B cell (primary cell): ENCODE measurements at regions not wholly inside any gene's neighbourhood (a gene's known extent, or its start where the extent isn't known, plus 50 kb on each side); places are given as distances from the start of the nearest gene placed in this dataset.

ENCODE experiments used
- EZH2 ChIP-seq: IDR thresholded peaks from 2 replicates; pipeline ENCODE4 v1.6.1; 2012; ENCODE audit warnings: borderline replicate concordance, low read depth, mild to moderate bottlenecking, moderate library complexity, low read length; ENCODE audit not compliant: insufficient read depth, poor library complexity, severe bottlenecking
- TF ChIP-seq, protein P1 (sequence below): fragments of 200-600 bp; IDR thresholded peaks from one replicate; pipeline ENCODE4 v1.8.0; 2022; ENCODE audit warnings: antibody characterized with exemption, mild to moderate bottlenecking

DNA sequence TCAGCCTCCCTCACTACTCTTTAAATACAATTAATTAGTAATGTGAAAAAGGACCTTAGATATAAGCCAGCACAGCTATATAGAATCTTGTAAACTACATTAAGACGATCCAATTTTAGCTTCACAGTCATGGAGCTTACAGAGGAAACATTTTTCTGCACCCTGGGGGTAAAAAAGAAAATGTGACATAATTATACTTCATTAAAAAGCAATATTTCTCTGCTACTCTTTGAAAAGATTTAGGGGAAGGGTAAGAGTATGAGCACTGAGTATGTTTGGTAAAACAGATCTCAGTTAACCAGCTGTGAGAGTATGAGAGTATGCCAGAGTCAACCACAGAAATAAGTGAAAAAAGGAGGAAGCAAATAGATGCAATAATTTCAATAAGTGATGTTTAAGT, 1415.9 kb downstream of the PLA2G4A start:
- TF ChIP-seq, protein P1, sequence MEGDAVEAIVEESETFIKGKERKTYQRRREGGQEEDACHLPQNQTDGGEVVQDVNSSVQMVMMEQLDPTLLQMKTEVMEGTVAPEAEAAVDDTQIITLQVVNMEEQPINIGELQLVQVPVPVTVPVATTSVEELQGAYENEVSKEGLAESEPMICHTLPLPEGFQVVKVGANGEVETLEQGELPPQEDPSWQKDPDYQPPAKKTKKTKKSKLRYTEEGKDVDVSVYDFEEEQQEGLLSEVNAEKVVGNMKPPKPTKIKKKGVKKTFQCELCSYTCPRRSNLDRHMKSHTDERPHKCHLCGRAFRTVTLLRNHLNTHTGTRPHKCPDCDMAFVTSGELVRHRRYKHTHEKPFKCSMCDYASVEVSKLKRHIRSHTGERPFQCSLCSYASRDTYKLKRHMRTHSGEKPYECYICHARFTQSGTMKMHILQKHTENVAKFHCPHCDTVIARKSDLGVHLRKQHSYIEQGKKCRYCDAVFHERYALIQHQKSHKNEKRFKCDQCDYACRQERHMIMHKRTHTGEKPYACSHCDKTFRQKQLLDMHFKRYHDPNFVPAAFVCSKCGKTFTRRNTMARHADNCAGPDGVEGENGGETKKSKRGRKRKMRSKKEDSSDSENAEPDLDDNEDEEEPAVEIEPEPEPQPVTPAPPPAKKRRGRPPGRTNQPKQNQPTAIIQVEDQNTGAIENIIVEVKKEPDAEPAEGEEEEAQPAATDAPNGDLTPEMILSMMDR: no peak
- TF ChIP-seq EZH2: no peak
